ENCODE measurements at regions not wholly inside any gene's neighbourhood (a gene's known extent, or its start where the extent isn't known, plus 50 kb on each side); places are given as distances from the start of the nearest gene placed in this dataset.

DNA sequence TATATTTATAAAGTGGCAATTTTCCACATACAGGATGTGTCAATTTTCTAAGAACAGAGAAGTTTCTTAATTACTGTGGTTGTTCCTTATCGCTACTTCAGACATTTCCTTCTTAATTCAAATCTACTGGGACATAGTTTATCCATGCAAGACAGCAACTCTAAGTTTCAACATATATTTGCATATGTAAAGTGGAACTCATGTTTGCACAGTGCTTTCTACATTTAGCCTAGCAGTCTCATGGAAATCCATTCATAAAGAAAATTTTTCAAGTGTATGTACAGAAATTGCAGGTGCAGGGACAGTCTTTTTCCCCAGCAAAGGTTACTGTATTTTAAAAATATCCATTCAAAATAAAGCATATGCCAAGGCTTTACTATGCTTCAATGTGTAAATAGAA, 956.7 kb upstream of the SEL1L start:
- no peak for DNase-seq

DNA sequence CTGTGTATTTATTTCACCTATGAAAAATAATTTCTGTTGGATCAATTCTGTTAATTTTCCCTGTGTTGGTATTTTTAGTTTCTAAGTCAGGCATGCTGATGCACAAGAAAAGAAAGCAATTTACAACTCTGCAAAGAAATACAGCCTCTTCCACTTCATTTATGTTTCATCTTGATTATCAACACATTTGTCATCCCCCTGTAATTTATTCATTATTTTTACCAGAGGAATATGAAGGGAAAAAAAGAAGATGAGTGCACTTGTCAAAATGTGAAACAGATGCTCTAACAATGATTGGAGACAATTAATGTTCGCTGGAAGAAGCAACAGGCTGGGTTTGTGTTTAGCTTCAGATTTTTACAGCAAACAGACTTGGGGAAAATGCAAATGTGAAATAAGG, 958.5 kb upstream of the SEL1L start:
- no peak for DNase-seq

GRCh38 chr14:82500222-82500621, 966.6 kb upstream of the SEL1L start:
- no peak for DNase-seq

DNA sequence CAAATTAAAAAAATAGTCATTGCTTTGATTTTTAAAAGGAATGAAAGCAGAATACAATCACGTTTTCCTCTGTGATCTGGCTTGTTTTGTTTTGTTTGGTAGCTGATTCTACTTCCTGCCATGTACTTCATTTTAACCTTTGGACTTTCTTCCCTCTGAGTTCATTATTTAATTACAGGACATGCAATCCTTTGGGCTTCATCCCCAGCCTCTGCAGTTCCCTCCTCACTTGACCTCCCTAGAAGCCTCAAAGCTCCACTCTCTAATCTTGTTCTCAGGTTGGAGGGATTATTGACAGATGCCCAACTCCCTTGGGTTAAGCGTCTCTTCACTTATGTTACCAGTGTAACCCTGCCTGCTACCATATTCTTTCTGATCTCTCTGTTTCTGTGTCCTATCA, 967.9 kb upstream of the SEL1L start:
- DNase-seq: no peak

DNA sequence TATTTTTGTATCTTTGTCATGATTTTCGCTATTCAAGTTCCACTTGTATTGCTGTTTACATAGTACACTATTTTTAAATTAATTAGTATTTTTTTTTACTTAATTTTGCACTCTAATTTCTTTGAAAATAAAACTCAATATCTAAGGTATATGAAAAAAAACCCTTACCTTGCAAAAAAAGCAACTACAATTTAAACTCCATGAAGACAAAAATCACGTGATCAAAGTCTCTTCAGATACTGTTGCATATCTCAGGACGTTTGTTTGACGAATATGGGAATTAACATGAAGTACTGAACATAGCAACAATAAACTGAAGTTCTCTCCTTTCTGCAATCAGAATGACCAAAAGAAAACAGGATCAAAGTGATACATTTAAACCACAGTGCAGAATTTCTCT, 968.4 kb upstream of the SEL1L start:
- DNase-seq: no peak

GRCh38 chr14:82504894-82505293, 971.2 kb upstream of the SEL1L start:
- DNase-seq: no peak

DNA sequence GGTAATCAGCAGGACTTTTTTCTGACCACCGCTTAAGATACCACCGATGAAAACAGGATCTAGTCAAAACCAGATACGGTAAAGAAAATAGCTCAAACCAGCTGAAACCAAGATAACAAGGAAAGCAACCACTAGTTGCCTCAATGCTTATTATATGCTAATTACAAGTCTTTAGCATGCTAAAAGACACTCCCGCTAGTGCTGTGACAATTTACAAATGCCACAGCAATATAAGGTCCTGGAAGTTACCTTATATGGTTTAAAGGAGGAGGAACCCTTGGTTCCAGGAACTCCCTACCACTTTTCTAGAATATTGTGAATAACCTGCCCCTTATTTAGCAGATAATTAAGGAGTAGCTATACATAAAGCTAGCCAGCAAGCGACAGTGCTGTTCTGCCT, 976.4 kb upstream of the SEL1L start:
- no peak for DNase-seq

DNA sequence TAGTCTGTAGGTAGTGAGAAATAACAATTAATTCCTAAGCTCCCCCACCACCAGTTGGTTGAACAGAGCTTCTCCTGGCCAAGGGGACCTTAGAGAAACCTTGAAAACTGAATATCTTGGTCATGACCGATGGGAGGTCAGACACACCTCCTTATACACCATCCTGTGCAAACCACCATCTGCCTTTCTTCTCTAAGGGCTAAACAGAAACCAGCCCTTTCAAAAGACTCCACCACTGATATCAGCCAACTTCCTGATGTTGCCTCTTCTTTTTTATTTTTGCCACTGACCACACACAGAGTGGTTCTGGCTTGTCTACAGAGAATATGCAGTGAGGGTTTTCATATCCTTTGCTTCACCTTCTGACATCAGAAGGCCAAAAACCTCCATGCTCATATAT, 977.7 kb upstream of the SEL1L start:
- no peak for DNase-seq

DNA sequence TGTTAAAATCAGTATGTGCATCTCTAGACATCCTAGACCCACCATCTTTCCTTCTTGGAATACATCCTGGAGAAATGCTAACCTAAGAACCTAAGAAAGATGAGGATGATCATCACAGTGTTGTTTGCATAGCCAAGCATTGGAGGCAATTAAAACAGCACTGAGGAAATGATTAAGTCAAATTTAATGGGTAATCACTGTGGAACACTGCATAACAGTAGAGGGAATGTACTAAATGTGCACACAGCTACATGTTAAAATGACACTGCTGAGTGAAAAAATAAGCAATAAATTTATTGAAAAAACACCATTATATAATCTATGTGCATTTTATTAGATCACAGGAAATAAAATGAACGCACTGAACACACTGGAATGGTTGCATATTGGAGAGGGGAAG, 987.1 kb upstream of the SEL1L start:
- no peak for DNase-seq

GRCh38 chr14:82521191-82521590, 987.5 kb upstream of the SEL1L start:
- no peak for DNase-seq

GRCh38 chr14:82528016-82528415, 994.4 kb upstream of the SEL1L start:
- no peak for DNase-seq

DNA sequence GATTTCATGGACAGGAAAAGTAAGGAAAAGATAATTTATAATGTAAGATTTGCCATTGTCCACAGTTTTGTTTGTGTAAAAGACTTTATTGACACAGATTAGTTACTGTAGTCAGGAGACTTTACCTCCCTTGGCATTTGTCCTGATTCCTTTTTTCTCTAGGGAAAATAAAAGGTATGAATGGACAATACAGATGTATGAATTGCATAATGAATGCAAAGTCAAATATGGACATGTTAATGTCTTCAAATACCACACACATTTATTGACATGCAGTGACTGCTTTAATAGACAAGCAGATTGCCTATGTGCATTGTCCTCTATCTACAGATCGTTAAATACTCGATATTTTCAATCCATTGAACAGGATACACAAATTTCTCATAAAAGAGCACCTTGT, 999.7 kb upstream of the SEL1L start:
- no peak for DNase-seq

DNA sequence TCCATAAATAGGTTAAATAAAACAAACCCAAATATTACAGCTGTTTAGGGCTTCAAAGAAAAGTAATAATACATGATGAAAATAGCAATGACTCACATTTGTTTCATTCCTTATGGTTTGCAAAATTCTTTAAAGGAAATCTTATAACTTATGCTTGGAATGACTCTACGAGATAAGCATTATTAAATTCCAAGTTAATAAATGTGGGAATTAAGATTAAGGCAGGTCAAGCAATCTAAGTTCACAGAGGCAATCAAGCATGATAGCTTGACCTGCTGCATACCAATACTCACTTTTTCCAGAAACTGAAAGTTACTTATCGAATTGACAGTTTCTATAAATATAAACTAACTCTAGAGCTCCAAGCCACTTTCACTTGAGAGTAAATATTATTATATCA, 1002.9 kb upstream of the SEL1L start:
- DNase-seq: no peak

GRCh38 chr14:82537831-82538230, 1004.2 kb upstream of the SEL1L start:
- DNase-seq: no peak

- DNase-seq: no peak
These were observed 1012.7 kb upstream of the SEL1L start for GRCh38 chr14:82546401-82546800.

GRCh38 chr14:82549306-82549990, 1015.8 kb upstream of the SEL1L start:
- no peak for DNase-seq

DNA sequence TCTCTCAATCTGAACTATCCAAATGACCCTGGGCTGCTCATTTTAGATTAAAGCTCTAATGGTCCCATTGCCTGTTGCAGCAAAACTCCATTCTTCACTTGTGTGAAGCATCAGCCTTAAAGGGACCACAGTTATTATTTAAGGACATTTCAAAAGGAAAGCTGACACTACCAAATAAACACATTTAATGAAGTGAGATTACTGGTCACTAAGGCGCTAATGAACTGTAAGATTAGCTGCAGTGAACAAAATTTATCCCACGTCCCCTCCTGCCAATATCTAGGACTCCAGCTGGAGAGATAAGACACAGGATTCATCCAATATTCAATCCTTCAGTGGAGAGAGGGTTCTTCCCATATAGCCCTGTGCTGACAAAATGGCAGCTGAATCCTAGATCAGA, 1029.2 kb upstream of the SEL1L start:
- DNase-seq: no peak

- DNase-seq: no peak
These were observed 1032.2 kb upstream of the SEL1L start for GRCh38 chr14:82565825-82566224.

DNA sequence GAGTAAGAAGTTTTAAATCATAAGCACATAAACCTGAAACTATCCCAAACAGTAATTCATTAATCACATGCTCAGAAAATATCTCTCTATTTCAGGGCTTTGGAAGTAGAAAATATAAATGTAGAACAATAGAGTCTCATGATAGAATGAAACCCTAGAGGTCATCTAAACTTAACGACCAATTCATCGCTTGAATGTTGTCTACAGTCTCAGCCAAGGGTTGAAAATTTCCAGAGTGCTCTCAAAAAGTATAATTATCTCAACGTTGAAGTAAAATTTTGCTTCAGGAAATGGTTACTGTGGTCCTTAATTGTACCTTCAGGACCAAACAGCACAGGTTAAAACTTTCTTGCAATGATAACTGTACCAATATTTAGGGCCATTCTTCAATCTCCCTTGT, 1053.6 kb upstream of the SEL1L start:
- DNase-seq: no peak

GRCh38 chr14:82595466-82595865, 1061.8 kb upstream of the SEL1L start:
- DNase-seq: no peak

DNA sequence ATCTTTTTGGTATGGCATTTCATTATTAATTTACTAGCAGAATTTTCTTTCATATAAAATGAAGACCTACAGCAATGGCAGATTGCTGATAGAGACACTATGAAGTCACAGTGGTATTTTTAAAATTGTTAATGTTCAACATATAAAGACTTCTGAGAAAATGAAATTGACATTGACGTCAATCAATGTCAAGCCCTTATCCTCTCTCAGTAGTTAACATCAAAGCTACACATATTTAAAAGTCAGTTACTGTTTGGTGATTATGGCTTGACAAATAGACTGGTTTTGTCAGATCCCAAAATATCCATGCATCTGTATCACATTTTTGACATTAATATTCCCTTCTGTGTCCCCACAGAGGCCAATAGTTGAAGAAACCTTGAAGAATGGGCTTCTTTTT, 1069.1 kb upstream of the SEL1L start:
- DNase-seq: no peak

DNA sequence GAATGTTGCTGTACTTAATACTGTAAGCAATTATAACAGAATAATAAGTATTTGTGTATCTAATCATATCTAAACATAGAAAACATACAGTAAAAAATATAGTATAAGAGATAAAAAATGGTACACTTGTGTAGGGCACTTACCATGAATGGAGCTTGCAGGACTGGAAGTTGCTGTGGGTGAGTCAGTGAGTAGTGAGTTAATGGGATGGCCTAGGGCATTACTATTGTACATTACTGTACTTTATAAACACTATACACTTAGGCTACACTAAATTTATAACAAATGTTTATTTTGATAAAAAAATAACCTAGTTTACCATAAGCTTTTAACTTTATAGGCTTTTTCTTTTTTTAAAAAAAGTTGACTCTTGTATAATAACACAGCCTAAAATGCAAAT, 1071.2 kb upstream of the SEL1L start:
- no peak for DNase-seq

GRCh38 chr14:82621881-82622450, 1088.3 kb upstream of the SEL1L start:
- DNase-seq: no peak

DNA sequence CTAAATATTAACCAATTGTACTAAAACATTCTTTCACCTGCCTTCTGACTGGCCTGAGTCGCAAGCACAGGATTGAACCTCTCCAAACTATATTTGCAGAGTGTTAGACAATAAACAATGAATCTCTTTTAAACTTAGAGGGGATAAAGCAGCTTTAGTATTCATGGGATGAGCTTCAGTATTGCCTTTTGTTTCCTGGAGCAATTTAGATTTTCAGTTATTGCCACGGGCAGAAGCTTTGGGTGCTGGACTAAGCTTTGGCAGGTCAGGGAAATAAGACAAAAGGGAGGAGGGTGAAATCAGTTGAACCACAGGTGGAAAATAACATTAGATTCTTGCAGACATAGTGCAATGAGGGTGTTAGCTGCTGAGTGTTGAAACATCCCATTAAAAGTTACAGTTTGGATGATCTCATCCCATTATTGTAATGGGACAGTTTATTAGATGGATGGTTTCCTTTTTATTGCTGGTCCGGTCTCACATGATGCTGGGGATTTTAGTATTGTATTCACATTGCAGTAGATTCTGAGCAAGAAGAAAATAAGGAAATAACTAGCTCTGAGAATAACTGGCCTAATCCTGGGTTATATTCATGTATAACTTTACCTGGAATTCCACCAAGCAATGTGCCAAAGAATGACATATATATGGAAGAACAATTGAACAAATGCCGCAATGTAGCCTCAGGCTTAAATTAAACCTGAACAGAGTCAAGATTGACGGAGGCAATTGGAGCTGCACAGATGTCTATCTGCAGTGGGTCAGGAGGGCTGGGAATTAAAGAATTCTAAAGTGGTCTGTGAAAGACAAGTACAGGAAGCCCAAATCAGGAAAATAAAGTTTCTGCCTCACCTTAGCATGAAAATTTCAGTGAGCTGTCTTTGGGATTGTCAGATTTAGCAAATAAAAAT, 1092.8 kb upstream of the SEL1L start:
- no peak for DNase-seq
